HFF-Myc (cell line): ENCODE measurements at regions not wholly inside any gene's neighbourhood (a gene's known extent, or its start where the extent isn't known, plus 50 kb on each side); places are given as distances from the start of the nearest gene placed in this dataset.

Experiments
- DNase-seq: peaks from one replicate; pipeline ENCODE4 v3.0.0-alpha.2; 2011; ENCODE audit warnings: low read depth; ENCODE audit errors: extremely low read depth
- H3K4me3 ChIP-seq: replicated peaks from 2 replicates; pipeline ENCODE4 v1.5.1; 2011; ENCODE audit warnings: low read depth, mild to moderate bottlenecking, control low read depth, low read length
- CTCF ChIP-seq: IDR thresholded peaks from 2 replicates; pipeline ENCODE4 v1.5.1; 2012; ENCODE audit warnings: mild to moderate bottlenecking, low read depth, low read length, control low read depth; ENCODE audit errors: missing control alignments

- no peak overlapping the region for H3K4me3 ChIP-seq
- TF ChIP-seq CTCF: no peak
These were observed 1525.0 kb upstream of the MIR17HG start for GRCh38 chr13:89822467-89822866.

GRCh38 chr13:89827552-89827951 lies 1519.9 kb upstream of the MIR17HG start:
- no peak overlapping the region for H3K4me3 ChIP-seq
- no peak for DNase-seq
- no peak for TF ChIP-seq CTCF

More at GRCh38 chr13:89822467-89822866, 1525.0 kb upstream of the MIR17HG start:
- DNase-seq: no peak

GRCh38 chr13:89828506-89828905 lies 1519.0 kb upstream of the MIR17HG start:
- TF ChIP-seq CTCF: no peak
- no peak for DNase-seq
- no peak overlapping the region for H3K4me3 ChIP-seq

- H3K4me3 ChIP-seq: no peak overlapping the region
- TF ChIP-seq CTCF: no peak
- DNase-seq: no peak
These were observed 1516.3 kb upstream of the MIR17HG start for GRCh38 chr13:89831157-89831556.

GRCh38 chr13:89832827-89833226 lies 1514.7 kb upstream of the MIR17HG start:
- TF ChIP-seq CTCF: no peak
- H3K4me3 ChIP-seq: no peak overlapping the region
- no peak for DNase-seq

GRCh38 chr13:89843621-89844020 lies 1503.9 kb upstream of the MIR17HG start:
- no peak overlapping the region for H3K4me3 ChIP-seq
- DNase-seq: no peak
- TF ChIP-seq CTCF: no peak

- no peak for DNase-seq
- no peak for TF ChIP-seq CTCF
- no peak overlapping the region for H3K4me3 ChIP-seq
These were observed 1501.6 kb upstream of the MIR17HG start for GRCh38 chr13:89845874-89846273.
